CD4-positive, CD25-positive, alpha-beta regulatory T cell (primary cell): ENCODE measurements at regions not wholly inside any gene's neighbourhood (a gene's known extent, or its start where the extent isn't known, plus 50 kb on each side); places are given as distances from the start of the nearest gene placed in this dataset.

Experiments
- ATAC-seq, 2 donors: fragments of 150-1000 bp; cut with Tn5 transposase; one replicate each; pipeline ENCODE4 v1.10.0; 2021; ENCODE audit warnings: low read depth in 2 of 2, moderate number of reproducible peaks in 2 of 2, moderate library complexity in 1 of 2
- DNase-seq, 3 donors: peaks; one replicate each; pipeline versions ENCODE4 v3.0.0 to v3.0.0-alpha.2; 2012 to 2022; ENCODE audit warnings: mixed read lengths in 1 of 3
- H3K27ac ChIP-seq: one replicate; pipeline ENCODE4 v1.7.0; 2013; ENCODE audit warnings: mild to moderate bottlenecking, low read length; ENCODE audit not compliant: insufficient read depth, poor library complexity, severe bottlenecking
- H3K27me3 ChIP-seq: one replicate; pipeline ENCODE4 v1.7.0; 2013; ENCODE audit warnings: low read length; ENCODE audit not compliant: control insufficient read depth, insufficient read depth
- H3K36me3 ChIP-seq: one replicate; pipeline ENCODE4 v1.7.0; 2013; ENCODE audit warnings: mild to moderate bottlenecking, low read length, moderate library complexity; ENCODE audit not compliant: control insufficient read depth, insufficient read depth
- H3K4me1 ChIP-seq: 2 replicates; pipeline ENCODE4 v1.7.0; 2013; ENCODE audit warnings: mild to moderate bottlenecking, low read length; ENCODE audit not compliant: insufficient read depth, control insufficient read depth, poor library complexity, severe bottlenecking
- H3K4me3 ChIP-seq: one replicate; pipeline ENCODE4 v1.7.0; 2013; ENCODE audit warnings: low read depth, mild to moderate bottlenecking, low read length, moderate library complexity
- H3K9me3 ChIP-seq, 2 experiments: 1 replicate in 1 of 2; 2 replicates in 1 of 2; pipeline ENCODE4 v1.7.0; 2013; ENCODE audit warnings: low read length in 2 of 2, mild to moderate bottlenecking in 1 of 2, moderate library complexity in 1 of 2; ENCODE audit not compliant: control insufficient read depth in 2 of 2
- H3K27ac Mint-ChIP-seq, 3 donors: one replicate each; pipeline ENCODE4 v1.8.0; 2020 to 2022; ENCODE audit warnings: mild to moderate bottlenecking in 3 of 3, mixed read lengths in 3 of 3, moderate library complexity in 2 of 3
- H3K27me3 Mint-ChIP-seq: one replicate; pipeline ENCODE4 v1.8.0; 2022; ENCODE audit warnings: mild to moderate bottlenecking, mixed read lengths
- H3K36me3 Mint-ChIP-seq: one replicate; pipeline ENCODE4 v1.8.0; 2020; ENCODE audit warnings: mixed read lengths
- H3K4me1 Mint-ChIP-seq, 4 donors: one replicate each; pipeline ENCODE4 v1.8.0; 2020 to 2022; ENCODE audit warnings: mixed read lengths in 4 of 4, mild to moderate bottlenecking in 1 of 4
- H3K4me3 Mint-ChIP-seq, 4 donors: one replicate each; pipeline ENCODE4 v1.8.0; 2020 to 2022; ENCODE audit warnings: mild to moderate bottlenecking in 4 of 4, mixed read lengths in 4 of 4, moderate library complexity in 3 of 4
- H3K9me3 Mint-ChIP-seq, 7 donors: one replicate each; pipeline ENCODE4 v1.8.0; 2020 to 2022; ENCODE audit warnings: mixed read lengths in 7 of 7, mild to moderate bottlenecking in 3 of 7, moderate library complexity in 2 of 7

DNA sequence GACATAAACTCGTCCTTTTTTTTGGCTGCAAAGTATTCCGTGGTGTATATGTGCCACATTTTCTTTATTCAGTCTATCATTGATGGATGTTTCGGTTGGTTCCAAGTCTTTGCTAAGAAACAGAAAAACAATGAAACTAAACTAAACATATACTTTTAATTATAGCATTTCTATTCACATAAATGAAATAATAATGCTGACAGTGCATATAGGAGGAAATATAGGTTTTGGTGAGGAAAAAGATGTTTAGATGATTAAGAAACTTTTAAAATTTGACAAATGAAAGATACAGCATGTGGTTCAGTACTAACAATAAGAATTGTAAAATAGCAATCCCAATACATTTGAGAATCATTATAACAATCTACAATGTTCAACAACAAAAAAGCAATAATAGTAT, 1094.5 kb upstream of the CDH6 start:
- Mint-ChIP-seq H3K27me3 (no peaks in the 10 kb centered on the region), H3K9me3 (peaks cover 2 to 16% (median 9%) of the 10 kb centered on the region in 7 donors), H3K36me3 (no peaks in the 10 kb centered on the region), H3K27ac (no peak overlapping the region), H3K4me3 (no peak overlapping the region), H3K4me1 (no peaks in the 10 kb centered on the region)
- H3K4me3 ChIP-seq, result no peak overlapping the region
- H3K36me3 ChIP-seq, result no peaks in the 10 kb centered on the region
- DNase-seq (no peak), ATAC-seq (no peak)
- no peak overlapping the region for H3K27ac ChIP-seq
- no peaks in the 10 kb centered on the region for H3K27me3 ChIP-seq
- H3K9me3 ChIP-seq, result peaks cover 0 to 7% of the 10 kb centered on the region in 2 experiments
- H3K4me1 ChIP-seq, result no peaks in the 10 kb centered on the region

DNA sequence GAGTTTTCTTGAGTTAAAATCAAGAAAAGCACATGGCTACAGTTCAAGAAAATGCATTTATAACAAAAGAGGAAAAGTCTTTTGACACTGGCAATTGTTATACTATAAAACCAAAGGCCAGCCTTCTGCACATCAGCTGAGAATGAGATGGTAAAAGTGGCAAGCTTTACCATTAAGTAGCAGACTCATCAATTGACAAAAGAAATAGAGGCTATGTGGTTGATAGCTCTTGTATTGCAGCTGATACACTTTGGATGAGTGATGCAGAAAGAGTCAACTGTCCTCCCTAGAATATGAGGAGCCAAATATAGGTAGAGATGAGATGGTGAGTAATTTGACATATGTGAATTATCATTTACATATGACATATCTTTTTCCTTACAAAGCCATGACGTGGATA, 1100.9 kb upstream of the CDH6 start:
- no peaks in the 10 kb centered on the region for H3K27me3 ChIP-seq
- H3K9me3 ChIP-seq, result no peaks in the 10 kb centered on the region
- Mint-ChIP-seq H3K27me3 (no peaks in the 10 kb centered on the region), H3K9me3 (peaks cover 0 to 12% (median 6%) of the 10 kb centered on the region in 7 donors), H3K36me3 (no peaks in the 10 kb centered on the region), H3K4me1 (no peaks in the 10 kb centered on the region), H3K27ac (no peak overlapping the region), H3K4me3 (no peak overlapping the region)
- no peak overlapping the region for H3K27ac ChIP-seq
- H3K4me1 ChIP-seq, result no peaks in the 10 kb centered on the region
- no peaks in the 10 kb centered on the region for H3K36me3 ChIP-seq
- no peak overlapping the region for H3K4me3 ChIP-seq
- DNase-seq (no peak), ATAC-seq (no peak)

DNA sequence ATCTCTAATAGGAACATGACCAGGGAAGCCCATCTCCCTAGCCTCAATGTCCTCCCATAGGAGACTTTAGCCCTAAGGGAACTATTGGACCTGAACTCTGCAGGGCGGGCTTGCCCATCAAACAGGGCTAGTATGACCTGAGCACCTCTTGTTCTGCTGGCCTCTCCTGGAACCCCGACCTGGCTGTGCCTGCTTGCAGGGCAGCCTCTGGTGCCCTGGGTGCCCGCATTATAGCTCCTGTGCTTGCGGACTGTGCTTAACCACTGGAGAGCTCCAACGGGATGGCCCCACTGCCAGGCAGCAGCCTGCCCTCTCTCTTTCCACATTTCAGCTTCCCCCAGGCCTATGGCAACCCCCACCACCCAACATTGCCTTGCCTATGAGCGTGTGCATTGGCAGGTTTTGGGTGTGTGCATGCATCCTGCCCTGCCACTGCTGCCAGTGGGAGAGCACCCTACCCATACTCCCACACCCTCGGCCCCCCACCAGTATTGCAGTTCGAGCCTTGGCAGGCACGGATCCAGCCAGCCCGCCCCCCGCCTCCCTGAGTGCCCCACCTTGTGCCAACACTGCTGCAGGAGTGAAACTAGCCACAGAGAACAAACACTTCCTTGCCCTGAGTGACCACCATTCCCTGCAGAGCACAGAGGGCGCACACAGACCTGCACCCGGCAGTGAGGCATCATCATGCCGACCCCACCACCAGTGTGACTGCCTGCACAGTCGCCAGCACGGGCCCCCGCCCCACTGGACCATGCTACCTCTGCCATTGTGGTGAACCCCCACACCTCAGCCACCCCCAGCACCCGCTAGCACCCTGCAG, 1123.8 kb upstream of the CDH6 start:
- H3K9me3 Mint-ChIP-seq, result peaks cover 4 to 28% (median 14%) of the 10 kb centered on the region in 7 donors
- H3K36me3 ChIP-seq, result no peaks in the 10 kb centered on the region
- H3K27me3 ChIP-seq, result no peaks in the 10 kb centered on the region
- DNase-seq, result no peak
- no peaks in the 10 kb centered on the region for H3K4me1 ChIP-seq
- no peaks in the 10 kb centered on the region for H3K4me1 Mint-ChIP-seq
- peaks cover 6 to 10% of the 10 kb centered on the region in 2 experiments for H3K9me3 ChIP-seq
- no peak overlapping the region for H3K4me3 Mint-ChIP-seq
- ATAC-seq, result peak in 1 of 2 donors; percentile 28
- H3K27ac ChIP-seq, result no peak overlapping the region
- H3K27ac Mint-ChIP-seq, result no peak overlapping the region
- no peaks in the 10 kb centered on the region for H3K36me3 Mint-ChIP-seq
- H3K4me3 ChIP-seq, result no peak overlapping the region
- H3K27me3 Mint-ChIP-seq, result no peaks in the 10 kb centered on the region

DNA sequence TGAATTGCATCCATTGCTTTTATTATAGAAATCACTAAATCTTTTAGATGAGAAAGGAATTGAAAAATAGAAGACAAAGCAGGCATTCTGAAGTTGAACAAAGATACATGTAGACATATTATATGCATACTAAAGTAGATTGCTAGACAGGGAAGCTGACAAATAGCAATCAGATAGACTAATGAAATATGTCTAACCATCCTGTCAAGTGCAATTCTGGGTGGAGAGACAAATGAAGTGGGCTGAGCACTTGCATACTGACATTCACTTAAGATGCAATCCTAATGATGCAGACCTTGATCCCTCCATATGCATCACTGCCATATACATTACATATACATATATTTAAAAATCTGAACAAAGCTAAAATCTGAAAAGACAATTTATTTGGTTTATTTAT, 1130.0 kb upstream of the CDH6 start:
- Mint-ChIP-seq H3K4me1 (no peaks in the 10 kb centered on the region), H3K27ac (no peak overlapping the region), H3K36me3 (no peaks in the 10 kb centered on the region), H3K27me3 (no peaks in the 10 kb centered on the region), H3K9me3 (peaks cover 1 to 10% (median 5%) of the 10 kb centered on the region in 7 donors), H3K4me3 (no peak overlapping the region)
- ATAC-seq (no peak), DNase-seq (no peak)
- H3K4me3 ChIP-seq, result no peak overlapping the region
- H3K4me1 ChIP-seq, result no peaks in the 10 kb centered on the region
- H3K27ac ChIP-seq, result no peak overlapping the region
- no peaks in the 10 kb centered on the region for H3K27me3 ChIP-seq
- H3K9me3 ChIP-seq, result no peaks in the 10 kb centered on the region
- H3K36me3 ChIP-seq, result no peaks in the 10 kb centered on the region

DNA sequence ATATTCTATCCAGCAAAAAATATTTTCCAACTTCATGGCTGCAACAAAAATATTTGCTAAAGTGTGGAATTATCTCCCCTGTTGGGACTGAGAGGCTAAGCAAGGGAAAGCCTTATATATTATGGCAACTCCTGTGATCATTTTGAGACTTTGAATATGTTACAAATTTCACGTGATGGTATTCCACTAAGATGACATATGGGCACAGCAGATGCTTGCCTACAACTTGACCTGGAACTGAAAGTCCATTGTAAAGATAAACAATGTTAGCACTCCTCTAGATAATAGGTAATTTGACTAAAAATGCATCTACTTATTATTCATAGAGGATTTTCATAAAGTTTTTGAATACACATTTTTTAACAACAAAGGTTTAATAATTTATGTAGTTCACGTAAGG, 1141.5 kb upstream of the CDH6 start:
- Histone ChIP-seq H3K36me3 (no peaks in the 10 kb centered on the region), H3K27ac (no peak overlapping the region), H3K4me3 (no peak overlapping the region), H3K4me1 (no peaks in the 10 kb centered on the region), H3K9me3 (peaks cover 0 to 4% of the 10 kb centered on the region in 2 experiments), H3K27me3 (no peaks in the 10 kb centered on the region)
- ATAC-seq (no peak), DNase-seq (no peak)
- Mint-ChIP-seq H3K9me3 (peaks cover 0 to 17% (median 8%) of the 10 kb centered on the region in 7 donors), H3K27ac (no peak overlapping the region), H3K36me3 (no peaks in the 10 kb centered on the region), H3K4me3 (no peak overlapping the region), H3K27me3 (no peaks in the 10 kb centered on the region), H3K4me1 (no peaks in the 10 kb centered on the region)

DNA sequence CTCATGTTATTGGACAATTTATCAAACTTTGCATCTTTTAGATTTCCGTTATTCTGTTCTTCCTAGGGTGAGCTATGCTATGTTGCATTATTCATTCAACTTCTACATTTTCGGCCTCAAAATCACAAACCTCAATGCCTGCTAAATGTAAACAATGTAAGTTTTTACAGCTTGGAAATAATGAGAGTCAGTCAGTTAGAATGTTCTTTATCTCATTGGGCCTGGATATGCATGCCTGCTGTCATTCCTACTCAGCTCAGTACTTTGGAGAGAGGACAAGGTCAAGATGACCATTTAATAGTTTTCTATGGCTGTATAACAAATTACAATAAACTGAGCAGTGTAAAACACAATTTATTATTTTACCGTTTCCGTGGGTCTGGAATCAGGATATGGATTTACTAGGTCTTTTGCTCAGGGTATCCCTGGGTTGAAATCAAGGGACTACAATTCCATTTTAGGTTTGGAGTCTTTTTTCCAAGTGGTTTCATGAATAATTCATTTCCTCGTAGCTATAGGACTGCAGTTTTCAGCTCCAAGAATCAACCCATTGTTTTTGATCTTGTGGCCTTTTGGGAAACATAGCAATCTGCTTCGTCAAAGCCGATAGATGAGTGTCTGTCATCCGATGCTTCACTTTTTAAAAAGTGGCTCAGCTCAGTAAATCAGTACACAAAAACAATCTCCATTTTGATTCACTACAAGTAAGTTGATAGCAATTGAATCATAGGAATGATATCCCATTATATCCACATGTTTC, 1143.2 kb upstream of the CDH6 start:
- ATAC-seq (no peak), DNase-seq (no peak)
- Histone ChIP-seq H3K27me3 (no peaks in the 10 kb centered on the region), H3K27ac (no peak overlapping the region), H3K4me3 (no peak overlapping the region), H3K36me3 (no peaks in the 10 kb centered on the region), H3K4me1 (no peaks in the 10 kb centered on the region), H3K9me3 (peaks cover 3 to 6% of the 10 kb centered on the region in 2 experiments)
- Mint-ChIP-seq H3K27me3 (no peaks in the 10 kb centered on the region), H3K4me1 (no peaks in the 10 kb centered on the region), H3K4me3 (no peak overlapping the region), H3K36me3 (no peaks in the 10 kb centered on the region), H3K9me3 (peaks cover 0 to 17% (median 5%) of the 10 kb centered on the region in 7 donors), H3K27ac (no peak overlapping the region)

DNA sequence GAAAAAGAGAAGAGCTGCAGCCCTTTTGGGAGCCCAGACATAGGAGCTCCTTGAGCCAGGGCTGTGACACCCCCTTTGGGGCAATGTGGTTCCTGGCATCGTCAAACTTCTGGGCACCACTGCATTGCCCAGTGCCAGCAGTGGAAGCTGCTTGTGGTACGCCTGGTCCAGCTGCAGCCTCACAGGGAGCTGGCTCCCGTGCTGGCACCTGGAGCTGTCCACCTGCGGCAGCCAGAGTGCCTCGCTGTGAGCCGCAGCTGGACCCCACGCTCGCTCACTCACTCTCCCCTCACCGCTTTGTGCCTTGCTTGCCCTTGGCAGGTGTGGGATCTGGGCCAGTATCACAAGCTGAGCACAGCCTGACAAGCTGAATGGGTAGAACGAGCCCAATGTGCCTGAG, 1150.8 kb upstream of the CDH6 start:
- H3K4me3 Mint-ChIP-seq, result no peak overlapping the region
- Histone ChIP-seq H3K4me1 (no peaks in the 10 kb centered on the region), H3K27me3 (no peaks in the 10 kb centered on the region), H3K27ac (no peak overlapping the region), H3K4me3 (no peak overlapping the region), H3K9me3 (peaks cover 0 to 6% of the 10 kb centered on the region in 2 experiments), H3K36me3 (no peaks in the 10 kb centered on the region)
- H3K4me1 Mint-ChIP-seq, result no peaks in the 10 kb centered on the region
- H3K36me3 Mint-ChIP-seq, result no peaks in the 10 kb centered on the region
- H3K9me3 Mint-ChIP-seq, result peaks cover 0 to 25% (median 5%) of the 10 kb centered on the region in 7 donors
- no peaks in the 10 kb centered on the region for H3K27me3 Mint-ChIP-seq
- no peak for DNase-seq
- no peak for ATAC-seq
- H3K27ac Mint-ChIP-seq, result no peak overlapping the region
